NCI-H1092 treated with DMSO at 0.1 percent for 48 hours (cell line): ENCODE measurements at regions not wholly inside any gene's neighbourhood (a gene's known extent, or its start where the extent isn't known, plus 50 kb on each side); places are given as distances from the start of the nearest gene placed in this dataset.
"Not testable (repeated sequence)": the region's sequence is repeated elsewhere in the genome, so short reads cannot be mapped to it uniquely, and the experiment has no call there.

Experiments
- DNase-seq: peaks from one replicate; lab custom pipeline; 2025; lab: John Stamatoyannopoulos, UW

DNA sequence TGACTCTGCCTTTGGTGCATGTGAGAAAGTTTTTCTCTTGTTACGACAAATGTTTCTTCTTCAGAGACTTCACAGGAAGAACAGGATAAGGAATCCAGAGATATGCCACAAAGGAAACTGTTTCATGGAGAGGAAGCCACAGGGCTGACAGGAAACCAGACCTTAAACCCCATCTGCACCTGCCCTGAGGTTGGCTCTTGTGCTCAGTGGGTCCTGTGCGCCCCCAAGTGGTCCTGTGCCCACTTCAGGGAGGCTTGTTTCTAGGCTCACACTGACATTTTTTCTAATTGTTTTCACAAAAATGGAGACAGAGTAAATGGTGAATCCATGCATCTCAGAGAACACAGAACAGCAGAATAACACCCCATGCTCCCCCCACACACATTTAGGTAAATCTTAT lies 1193.5 kb downstream of the TMEM121 start:
- not testable (repeated sequence) for DNase-seq

DNA sequence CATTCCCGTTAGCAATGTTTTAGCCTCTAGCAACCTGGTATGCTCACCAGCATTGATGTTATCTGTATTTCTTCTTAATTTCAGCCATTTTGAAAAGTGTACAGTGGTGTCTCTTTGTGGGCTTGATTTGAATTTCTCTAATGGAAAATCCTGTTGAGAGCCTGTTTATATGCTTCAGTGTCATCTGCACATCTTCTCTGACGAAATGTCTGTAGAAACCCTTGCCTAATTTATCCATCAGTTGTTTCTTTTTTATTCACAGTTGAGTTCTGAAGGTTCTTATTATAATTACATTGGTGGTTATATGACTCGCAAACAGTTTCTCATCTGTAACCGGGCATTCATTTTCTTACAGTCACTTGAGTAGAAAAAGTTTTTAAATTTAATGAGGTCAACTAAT lies 1195.5 kb downstream of the TMEM121 start:
- DNase-seq: not testable (repeated sequence)

- DNase-seq: not testable (repeated sequence)
Observed at GRCh38 chr14:106722813-106723687, 1196.7 kb downstream of the TMEM121 start.

- DNase-seq: not testable (repeated sequence)
Observed at GRCh38 chr14:106727962-106728361, 1201.6 kb downstream of the TMEM121 start.

DNA sequence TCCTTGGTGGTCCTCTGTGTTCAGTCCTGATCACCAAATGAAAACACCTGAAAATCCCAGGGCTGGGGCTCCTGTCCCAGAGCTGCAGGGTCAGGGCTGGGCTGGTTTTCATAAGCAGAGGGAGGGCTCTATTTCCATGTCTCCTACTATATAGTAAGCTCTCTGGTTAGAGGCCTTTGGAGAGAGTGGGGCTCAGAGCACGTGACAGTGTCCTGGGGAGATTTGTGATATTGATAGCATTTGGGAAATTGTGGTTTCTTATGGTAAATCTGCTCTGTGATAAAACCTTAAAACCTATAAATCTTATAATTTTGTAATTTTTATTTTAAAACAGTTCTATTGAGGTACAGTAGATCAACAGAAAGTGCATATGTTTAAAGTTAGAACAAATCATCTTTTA lies 1202.2 kb downstream of the TMEM121 start:
- DNase-seq: no peak

DNA sequence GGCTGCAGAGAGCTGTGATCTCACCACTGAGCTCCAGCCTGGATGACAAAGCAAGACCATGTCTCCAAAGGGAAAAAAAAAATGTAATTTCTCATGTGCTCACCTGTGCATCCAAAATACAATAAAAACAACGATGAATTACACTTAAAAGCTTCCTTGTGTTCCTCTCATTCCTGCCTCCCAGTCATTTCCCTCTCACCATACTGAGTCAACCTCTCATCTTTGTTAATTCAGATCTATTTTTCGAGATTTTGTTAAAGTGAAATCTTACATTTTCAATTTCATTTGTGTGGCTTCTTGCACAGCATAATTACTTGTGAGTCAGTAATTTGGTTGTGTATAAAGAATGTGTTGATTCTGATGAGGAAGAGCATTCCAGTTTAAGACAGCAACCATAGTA lies 1203.2 kb downstream of the TMEM121 start:
- no peak for DNase-seq

- DNase-seq: no peak
Observed at GRCh38 chr14:106733771-106734170, 1207.4 kb downstream of the TMEM121 start.

DNA sequence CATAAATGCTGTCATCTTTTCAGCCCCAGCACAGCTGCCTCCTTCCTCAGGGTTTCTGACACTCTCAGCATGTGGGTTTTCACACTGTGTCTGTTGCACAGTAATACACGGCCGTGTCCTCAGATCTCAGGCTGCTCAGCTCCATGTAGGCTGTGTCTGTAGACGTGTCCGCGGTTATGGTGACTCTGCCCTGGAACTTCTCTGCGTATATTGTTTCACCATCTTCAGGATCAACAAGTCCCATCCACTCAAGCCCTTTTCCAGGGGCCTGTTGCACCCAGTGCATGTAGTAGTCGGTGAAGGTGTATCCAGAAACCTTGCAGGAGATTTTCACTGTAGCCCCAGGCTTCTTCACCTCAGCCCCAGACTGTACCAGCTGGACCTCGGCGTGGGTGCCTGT lies 1210.6 kb downstream of the TMEM121 start:
- DNase-seq: no peak

DNA sequence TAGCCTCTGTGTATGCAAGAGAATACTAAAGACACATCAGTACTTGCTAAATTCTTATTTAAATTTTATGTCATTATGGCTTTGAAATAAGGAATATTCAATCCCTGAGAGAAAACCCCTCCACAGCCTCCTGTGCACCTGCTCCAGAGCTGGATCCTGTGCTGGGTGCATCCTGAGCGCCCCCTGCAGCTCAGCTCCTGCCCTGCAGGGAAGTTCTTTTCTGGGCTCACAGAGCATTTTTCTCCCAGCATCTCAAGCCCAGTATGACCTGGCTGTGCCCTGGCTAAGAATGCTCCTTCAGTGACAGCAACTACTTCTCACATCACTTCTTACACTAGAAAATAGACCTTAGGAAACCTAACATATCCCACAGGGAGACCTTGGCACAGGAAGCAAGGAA lies 1211.7 kb downstream of the TMEM121 start:
- no peak for DNase-seq

DNA sequence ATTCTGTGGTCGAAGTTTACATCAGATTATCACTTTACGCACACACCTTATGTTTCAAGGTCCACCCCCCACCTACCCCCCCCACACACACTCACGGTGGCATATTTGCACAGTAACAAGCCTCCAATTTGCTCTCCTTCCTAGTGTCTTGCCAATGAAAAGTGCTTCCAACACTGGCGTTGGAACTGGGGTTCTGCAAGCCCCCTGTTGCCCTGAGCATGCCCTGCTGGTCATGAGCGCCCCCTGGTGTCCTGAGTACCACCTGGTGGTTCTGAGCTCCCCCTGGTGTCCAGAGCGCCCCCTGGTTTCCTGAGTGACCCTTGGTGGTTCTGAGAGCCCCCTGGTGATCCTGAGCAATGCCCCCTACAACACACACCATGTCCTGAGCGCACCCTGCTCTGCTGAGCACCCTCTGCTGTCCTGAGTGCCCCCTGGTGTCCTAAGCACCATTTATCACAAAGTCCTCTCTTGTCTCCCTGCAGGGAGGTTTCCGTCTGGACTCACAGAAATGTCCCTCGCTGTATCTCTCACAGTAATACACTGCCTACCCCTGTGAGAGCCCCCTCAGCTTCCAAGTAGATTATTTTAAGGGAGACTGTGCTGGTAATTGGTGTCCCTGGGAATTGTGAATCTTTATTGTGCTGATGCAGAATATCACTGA lies 1212.3 kb downstream of the TMEM121 start:
- DNase-seq: not testable (repeated sequence)

- DNase-seq: not testable (repeated sequence)
Observed at GRCh38 chr14:106741086-106741827, 1214.9 kb downstream of the TMEM121 start.

DNA sequence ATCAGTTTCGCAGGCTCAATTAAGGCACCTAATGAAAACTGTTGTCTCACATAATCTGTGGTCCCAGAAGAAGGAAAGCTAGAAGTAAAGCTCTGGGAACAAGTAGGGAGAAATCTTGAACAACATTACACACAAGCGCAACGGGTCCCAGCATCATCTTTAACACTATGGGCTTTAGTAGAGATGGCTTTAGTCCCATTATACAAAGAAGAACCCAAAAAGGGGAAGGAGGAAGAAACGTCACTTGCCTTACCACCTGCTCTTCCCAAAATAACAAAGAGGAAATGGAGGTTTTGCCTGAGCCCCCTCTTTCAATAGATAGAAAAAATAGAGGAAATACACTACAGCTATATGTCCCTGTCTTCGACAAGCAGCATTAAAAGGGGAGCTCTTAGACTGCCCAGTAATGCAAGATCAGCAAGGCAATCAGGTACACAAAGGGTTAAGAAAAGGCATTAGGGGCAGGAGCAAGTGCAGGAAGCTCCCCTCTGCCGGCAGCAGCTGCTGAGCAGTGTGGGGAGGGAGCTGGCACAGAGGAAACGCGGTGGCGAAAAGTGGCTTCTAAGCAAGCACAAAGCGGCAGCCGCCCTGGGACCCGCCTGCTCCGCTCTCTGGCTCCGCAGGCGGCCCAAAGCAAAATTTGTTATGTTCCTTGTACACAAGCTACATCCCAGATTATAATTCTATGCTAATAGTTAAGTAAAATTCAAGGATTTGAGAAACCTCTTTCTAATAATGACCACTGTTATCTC lies 1218.8 kb downstream of the TMEM121 start:
- not testable (repeated sequence) for DNase-seq

DNA sequence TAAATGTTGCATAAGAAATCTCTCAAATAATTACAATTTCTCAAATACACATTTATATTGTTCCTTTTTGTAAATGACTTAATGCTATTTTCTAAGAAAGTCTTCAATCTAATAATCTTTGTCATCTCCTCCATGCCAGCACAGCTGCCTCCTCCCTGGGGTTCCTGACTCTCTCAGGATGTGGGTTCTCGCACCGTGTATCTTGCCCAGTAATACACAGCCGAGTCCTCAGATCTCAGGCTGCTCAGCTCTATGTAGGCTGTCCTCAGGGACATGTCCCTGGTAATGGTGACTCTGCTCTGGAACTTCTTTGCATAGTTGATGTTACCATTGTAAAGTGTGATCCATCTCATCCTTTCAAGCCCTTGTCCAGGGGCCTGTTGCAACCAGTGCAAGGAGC lies 1223.7 kb downstream of the TMEM121 start:
- not testable (repeated sequence) for DNase-seq

- DNase-seq: not testable (repeated sequence)
Observed at GRCh38 chr14:106753751-106754150, 1227.4 kb downstream of the TMEM121 start.

GRCh38 chr14:106757444-106757843 lies 1231.1 kb downstream of the TMEM121 start:
- DNase-seq: not testable (repeated sequence)

- DNase-seq: not testable (repeated sequence)
Observed at GRCh38 chr14:106761886-106762816, 1235.8 kb downstream of the TMEM121 start.

GRCh38 chr14:106764968-106765369 lies 1238.6 kb downstream of the TMEM121 start:
- not testable (repeated sequence) for DNase-seq

DNA sequence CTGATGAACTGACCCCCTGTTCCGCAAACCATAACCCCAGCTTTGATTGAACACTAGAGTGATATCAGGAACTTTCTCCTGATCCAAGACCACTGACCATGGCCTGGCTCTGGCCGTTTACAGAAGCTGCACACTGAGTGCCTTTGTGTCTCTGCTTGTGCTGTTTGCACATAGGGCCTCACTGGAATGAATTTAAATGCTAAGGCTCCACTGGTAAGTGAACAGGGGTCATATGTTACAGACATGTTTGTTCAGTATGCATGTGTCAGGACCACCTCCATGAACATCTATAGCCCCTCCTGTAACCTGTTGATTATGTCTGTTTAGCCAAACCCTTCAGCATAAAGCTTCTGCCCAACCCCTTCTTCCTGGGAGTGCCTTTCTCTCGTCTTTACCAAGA lies 1239.8 kb downstream of the TMEM121 start:
- no peak for DNase-seq

- not testable (repeated sequence) for DNase-seq
Observed at GRCh38 chr14:106766551-106767277, 1240.3 kb downstream of the TMEM121 start.

DNA sequence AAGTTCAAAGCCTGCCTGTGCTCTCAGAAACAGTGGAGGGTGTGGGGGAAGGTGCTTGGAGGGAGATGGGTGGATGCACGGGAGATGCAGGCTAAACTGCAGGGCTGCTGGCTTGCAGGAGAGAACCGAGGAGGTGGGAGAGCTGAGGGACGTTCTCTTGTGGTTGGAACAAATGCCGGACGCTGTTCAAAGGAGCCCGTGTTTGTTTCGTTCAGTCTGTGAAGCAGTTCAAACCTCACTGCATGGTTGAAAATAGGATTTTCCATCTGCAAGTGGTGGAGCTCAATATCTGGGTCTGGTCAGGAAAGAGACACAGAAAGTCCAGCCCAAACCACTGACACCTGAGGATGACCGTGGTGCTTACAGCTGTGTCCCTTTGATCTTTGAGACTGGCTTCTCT lies 1241.8 kb downstream of the TMEM121 start:
- not testable (repeated sequence) for DNase-seq
